ENCODE measurements at regions not wholly inside any gene's neighbourhood (a gene's known extent, or its start where the extent isn't known, plus 50 kb on each side); places are given as distances from the start of the nearest gene placed in this dataset.

GRCh38 chr16:85495823-85496538, 117.1 kb upstream of the GSE1 start:
- TF ChIP-seq POLR2AphosphoS5 (IDR thresholded peaks at IDR 0.05; ENCODE audit: borderline replicate concordance, low read depth, low read length) (no peak), EZH2 (IDR thresholded peaks at IDR 0.05) (no peak)
